Liver (tissue), 8 donors: ENCODE measurements at regions not wholly inside any gene's neighbourhood (a gene's known extent, or its start where the extent isn't known, plus 50 kb on each side); places are given as distances from the start of the nearest gene placed in this dataset.

Experiments used
- DNase-seq: peaks from one replicate; pipeline ENCODE4 v3.0.0-alpha.2; 2017; ENCODE audit warnings: low spot score
- H3K27ac ChIP-seq, 2 donors: one replicate each; pipeline ENCODE4 v1.7.0; 2013; ENCODE audit warnings: inconsistent platforms in 2 of 2, low read length in 2 of 2, control low read depth in 1 of 2, low read depth in 1 of 2, mild to moderate bottlenecking in 1 of 2
- H3K27me3 ChIP-seq, 4 donors: one replicate each; pipeline versions ENCODE4 v1.6.1 to v1.7.0; 2013; ENCODE audit warnings: low read length in 3 of 4, inconsistent platforms in 1 of 4, mild to moderate bottlenecking in 1 of 4, moderate library complexity in 1 of 4; ENCODE audit not compliant: control insufficient read depth in 4 of 4, insufficient read depth in 4 of 4
- H3K36me3 ChIP-seq, 4 donors: one replicate each; pipeline versions ENCODE4 v1.6.1 to v1.7.0; 2013; ENCODE audit warnings: low read length in 3 of 4, mild to moderate bottlenecking in 3 of 4, low read depth in 1 of 4, moderate library complexity in 1 of 4; ENCODE audit not compliant: control insufficient read depth in 4 of 4, insufficient read depth in 3 of 4
- H3K4me1 ChIP-seq, 4 donors: one replicate each; pipeline versions ENCODE4 v1.6.1 to v1.7.0; 2013; ENCODE audit warnings: low read length in 3 of 4, mild to moderate bottlenecking in 3 of 4, moderate library complexity in 1 of 4; ENCODE audit not compliant: control insufficient read depth in 4 of 4, insufficient read depth in 4 of 4
- H3K4me3 ChIP-seq, 3 donors: one replicate each; pipeline versions ENCODE4 v1.6.1 to v1.7.0; 2013; ENCODE audit warnings: low read length in 3 of 3, control low read depth in 1 of 3, low read depth in 1 of 3, mild to moderate bottlenecking in 1 of 3
- H3K9ac ChIP-seq, 2 donors: one replicate each; pipeline ENCODE4 v1.7.0; 2013; ENCODE audit warnings: low read length in 2 of 2, mild to moderate bottlenecking in 2 of 2, moderate library complexity in 2 of 2, control low read depth in 1 of 2, low read depth in 1 of 2
- H3K9me3 ChIP-seq, 4 donors: one replicate each; pipeline versions ENCODE4 v1.6.1 to v1.7.0; 2013; ENCODE audit warnings: low read length in 3 of 4; ENCODE audit not compliant: control insufficient read depth in 4 of 4
- EGR1 ChIP-seq, 2 donors: IDR thresholded peaks; 2 replicates each; pipeline ENCODE4 v1.6.1; 2016 to 2018; ENCODE audit warnings: antibody characterized with exemption in 2 of 2, low read depth in 2 of 2
- FOXA1 ChIP-seq: IDR thresholded peaks from 2 replicates; pipeline ENCODE4 v1.6.1; 2016; ENCODE audit warnings: antibody characterized with exemption
- FOXA2 ChIP-seq: IDR thresholded peaks from 2 replicates; pipeline ENCODE4 v1.6.1; 2016; ENCODE audit warnings: antibody characterized with exemption
- GABPA ChIP-seq, 2 donors: IDR thresholded peaks in 1 of 2; conservative IDR thresholded peaks in 1 of 2; 2 replicates each; pipeline ENCODE4 v1.6.1; 2016; ENCODE audit warnings: antibody characterized with exemption in 2 of 2, mild to moderate bottlenecking in 1 of 2, moderate library complexity in 1 of 2
- HNF4A ChIP-seq, 2 donors: conservative IDR thresholded peaks; 2 replicates each; pipeline ENCODE4 v1.6.1; 2016; ENCODE audit warnings: antibody characterized with exemption in 2 of 2, mild to moderate bottlenecking in 2 of 2
- HNF4G ChIP-seq: IDR thresholded peaks from 2 replicates; pipeline ENCODE4 v1.6.1; 2016; ENCODE audit warnings: antibody characterized with exemption
- JUND ChIP-seq, 2 donors: IDR thresholded peaks; 2 replicates each; pipeline ENCODE4 v1.6.1; 2016; ENCODE audit warnings: antibody characterized with exemption in 2 of 2
- MAX ChIP-seq: IDR thresholded peaks from 2 replicates; pipeline ENCODE4 v1.6.1; 2016; ENCODE audit warnings: antibody characterized with exemption
- NR2F2 ChIP-seq: IDR thresholded peaks from 2 replicates; pipeline ENCODE4 v1.6.1; 2016; ENCODE audit warnings: antibody characterized with exemption
- RAD21 ChIP-seq, 2 donors: IDR thresholded peaks; 2 replicates each; pipeline ENCODE4 v1.6.1; 2016; ENCODE audit warnings: antibody characterized with exemption in 2 of 2, mild to moderate bottlenecking in 2 of 2
- RXRA ChIP-seq, 2 donors: IDR thresholded peaks; 2 replicates each; pipeline ENCODE4 v1.6.1; 2017 to 2018; ENCODE audit warnings: antibody characterized with exemption in 2 of 2, mild to moderate bottlenecking in 1 of 2
- SP1 ChIP-seq: IDR thresholded peaks from 2 replicates; pipeline ENCODE4 v1.6.1; 2018; ENCODE audit warnings: antibody characterized with exemption, mild to moderate bottlenecking
- TAF1 ChIP-seq: conservative IDR thresholded peaks from 2 replicates; pipeline ENCODE4 v1.6.1; 2016; ENCODE audit warnings: antibody characterized with exemption, mild to moderate bottlenecking
- YY1 ChIP-seq: IDR thresholded peaks from 2 replicates; pipeline ENCODE4 v1.6.1; 2016; ENCODE audit warnings: antibody characterized with exemption, mild to moderate bottlenecking
- WGBS: extraction: QIAGEN DNeasy Blood & Tissue Kit; methylation state at CpG from one replicate; pipeline ENCODE4 v1.1.7; 2013; 5-methylcytosine and 5-hydroxymethylcytosine counted together
- TF ChIP-seq, protein P1 (sequence below): IDR thresholded peaks from 2 replicates; pipeline ENCODE4 v1.6.1; 2016; ENCODE audit warnings: antibody characterized with exemption, mild to moderate bottlenecking
- TF ChIP-seq, protein P2 (sequence below): fragments of 150-350 bp; IDR thresholded peaks from 2 replicates; pipeline ENCODE4 v1.5.1; 2017; ENCODE audit warnings: improper control_type of control experiment, low read depth, low read length; ENCODE audit not compliant: missing input control
- TF ChIP-seq, protein P3 (sequence below): IDR thresholded peaks from 2 replicates; pipeline ENCODE4 v1.6.1; 2016; ENCODE audit warnings: antibody characterized with exemption
- TF ChIP-seq, protein P4 (sequence below): IDR thresholded peaks from 2 replicates; pipeline ENCODE4 v1.6.1; 2016; ENCODE audit warnings: antibody characterized with exemption
- donor health status: healthy.
- donor health status: healthy.
- donor health status: healthy.
- donor health status: healthy.
- donor health status: healthy.

GRCh38 chr15:39022532-39023305 is 458.1 kb upstream of the RASGRP1 start:
- Histone ChIP-seq H3K9ac (no peak overlapping the region), H3K4me3 (no peak overlapping the region), H3K9me3 (no peaks in the 10 kb centered on the region), H3K36me3 (no peaks in the 10 kb centered on the region), H3K4me1 (no peaks in the 10 kb centered on the region), H3K27ac (no peak overlapping the region), H3K27me3 (peaks cover 0 to 4% (median 0%) of the 10 kb centered on the region in 4 donors)
- 87% methylated on average over 4 of the region's 4 CpGs for WGBS
- no peak for DNase-seq
- TF ChIP-seq EGR1 (IDR thresholded peaks at IDR 0.05; ENCODE audit: low read depth in 2 of 2) (no peak), HNF4A (conservative IDR thresholded peaks at IDR 0.05) (no peak), RXRA (IDR thresholded peaks at IDR 0.05) (no peak), FOXA1 (no peak), NR2F2 (no peak), SP1 (no peak), TAF1 (no peak), JUND (IDR thresholded peaks at IDR 0.05) (no peak), FOXA2 (no peak), YY1 (no peak), MAX (no peak), GABPA (IDR thresholded peaks at IDR 0.05 in 1 of 2, conservative IDR thresholded peaks at IDR 0.05 in 1 of 2) (no peak), RAD21 (IDR thresholded peaks at IDR 0.05) (no peak), HNF4G (no peak)
- TF ChIP-seq, protein P1, sequence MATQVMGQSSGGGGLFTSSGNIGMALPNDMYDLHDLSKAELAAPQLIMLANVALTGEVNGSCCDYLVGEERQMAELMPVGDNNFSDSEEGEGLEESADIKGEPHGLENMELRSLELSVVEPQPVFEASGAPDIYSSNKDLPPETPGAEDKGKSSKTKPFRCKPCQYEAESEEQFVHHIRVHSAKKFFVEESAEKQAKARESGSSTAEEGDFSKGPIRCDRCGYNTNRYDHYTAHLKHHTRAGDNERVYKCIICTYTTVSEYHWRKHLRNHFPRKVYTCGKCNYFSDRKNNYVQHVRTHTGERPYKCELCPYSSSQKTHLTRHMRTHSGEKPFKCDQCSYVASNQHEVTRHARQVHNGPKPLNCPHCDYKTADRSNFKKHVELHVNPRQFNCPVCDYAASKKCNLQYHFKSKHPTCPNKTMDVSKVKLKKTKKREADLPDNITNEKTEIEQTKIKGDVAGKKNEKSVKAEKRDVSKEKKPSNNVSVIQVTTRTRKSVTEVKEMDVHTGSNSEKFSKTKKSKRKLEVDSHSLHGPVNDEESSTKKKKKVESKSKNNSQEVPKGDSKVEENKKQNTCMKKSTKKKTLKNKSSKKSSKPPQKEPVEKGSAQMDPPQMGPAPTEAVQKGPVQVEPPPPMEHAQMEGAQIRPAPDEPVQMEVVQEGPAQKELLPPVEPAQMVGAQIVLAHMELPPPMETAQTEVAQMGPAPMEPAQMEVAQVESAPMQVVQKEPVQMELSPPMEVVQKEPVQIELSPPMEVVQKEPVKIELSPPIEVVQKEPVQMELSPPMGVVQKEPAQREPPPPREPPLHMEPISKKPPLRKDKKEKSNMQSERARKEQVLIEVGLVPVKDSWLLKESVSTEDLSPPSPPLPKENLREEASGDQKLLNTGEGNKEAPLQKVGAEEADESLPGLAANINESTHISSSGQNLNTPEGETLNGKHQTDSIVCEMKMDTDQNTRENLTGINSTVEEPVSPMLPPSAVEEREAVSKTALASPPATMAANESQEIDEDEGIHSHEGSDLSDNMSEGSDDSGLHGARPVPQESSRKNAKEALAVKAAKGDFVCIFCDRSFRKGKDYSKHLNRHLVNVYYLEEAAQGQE: no peak
- TF ChIP-seq, protein P2, sequence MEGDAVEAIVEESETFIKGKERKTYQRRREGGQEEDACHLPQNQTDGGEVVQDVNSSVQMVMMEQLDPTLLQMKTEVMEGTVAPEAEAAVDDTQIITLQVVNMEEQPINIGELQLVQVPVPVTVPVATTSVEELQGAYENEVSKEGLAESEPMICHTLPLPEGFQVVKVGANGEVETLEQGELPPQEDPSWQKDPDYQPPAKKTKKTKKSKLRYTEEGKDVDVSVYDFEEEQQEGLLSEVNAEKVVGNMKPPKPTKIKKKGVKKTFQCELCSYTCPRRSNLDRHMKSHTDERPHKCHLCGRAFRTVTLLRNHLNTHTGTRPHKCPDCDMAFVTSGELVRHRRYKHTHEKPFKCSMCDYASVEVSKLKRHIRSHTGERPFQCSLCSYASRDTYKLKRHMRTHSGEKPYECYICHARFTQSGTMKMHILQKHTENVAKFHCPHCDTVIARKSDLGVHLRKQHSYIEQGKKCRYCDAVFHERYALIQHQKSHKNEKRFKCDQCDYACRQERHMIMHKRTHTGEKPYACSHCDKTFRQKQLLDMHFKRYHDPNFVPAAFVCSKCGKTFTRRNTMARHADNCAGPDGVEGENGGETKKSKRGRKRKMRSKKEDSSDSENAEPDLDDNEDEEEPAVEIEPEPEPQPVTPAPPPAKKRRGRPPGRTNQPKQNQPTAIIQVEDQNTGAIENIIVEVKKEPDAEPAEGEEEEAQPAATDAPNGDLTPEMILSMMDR: no peak
- TF ChIP-seq, protein P3, sequence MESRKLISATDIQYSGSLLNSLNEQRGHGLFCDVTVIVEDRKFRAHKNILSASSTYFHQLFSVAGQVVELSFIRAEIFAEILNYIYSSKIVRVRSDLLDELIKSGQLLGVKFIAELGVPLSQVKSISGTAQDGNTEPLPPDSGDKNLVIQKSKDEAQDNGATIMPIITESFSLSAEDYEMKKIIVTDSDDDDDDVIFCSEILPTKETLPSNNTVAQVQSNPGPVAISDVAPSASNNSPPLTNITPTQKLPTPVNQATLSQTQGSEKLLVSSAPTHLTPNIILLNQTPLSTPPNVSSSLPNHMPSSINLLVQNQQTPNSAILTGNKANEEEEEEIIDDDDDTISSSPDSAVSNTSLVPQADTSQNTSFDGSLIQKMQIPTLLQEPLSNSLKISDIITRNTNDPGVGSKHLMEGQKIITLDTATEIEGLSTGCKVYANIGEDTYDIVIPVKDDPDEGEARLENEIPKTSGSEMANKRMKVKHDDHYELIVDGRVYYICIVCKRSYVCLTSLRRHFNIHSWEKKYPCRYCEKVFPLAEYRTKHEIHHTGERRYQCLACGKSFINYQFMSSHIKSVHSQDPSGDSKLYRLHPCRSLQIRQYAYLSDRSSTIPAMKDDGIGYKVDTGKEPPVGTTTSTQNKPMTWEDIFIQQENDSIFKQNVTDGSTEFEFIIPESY: no peak
- TF ChIP-seq, protein P4, sequence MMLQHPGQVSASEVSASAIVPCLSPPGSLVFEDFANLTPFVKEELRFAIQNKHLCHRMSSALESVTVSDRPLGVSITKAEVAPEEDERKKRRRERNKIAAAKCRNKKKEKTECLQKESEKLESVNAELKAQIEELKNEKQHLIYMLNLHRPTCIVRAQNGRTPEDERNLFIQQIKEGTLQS: no peak
